ENCODE measurements at regions not wholly inside any gene's neighbourhood (a gene's known extent, or its start where the extent isn't known, plus 50 kb on each side); places are given as distances from the start of the nearest gene placed in this dataset.

GRCh38 chr18:78743078-78743477, 236.5 kb upstream of the SALL3 start:
- Histone ChIP-seq H3K27ac (no peak overlapping the region), H3K36me3 (no peaks in the 10 kb centered on the region), H3K27me3 (no peaks in the 10 kb centered on the region), H3K4me3 (no peak overlapping the region), H3K4me1 (no peaks in the 10 kb centered on the region), H3K9me3 (no peaks in the 10 kb centered on the region)
- 88% methylated on average over 9 of the region's 9 CpGs; no CpG with 5 or more reads in 1 of the 2 donors for WGBS, 2 donors (ENCODE audit: low coverage in 1 of 2)
- in situ Hi-C loops (cut with MboI; ENCODE audit: low pct_ligation_motif_present in 1 of 4, low pct_unique_long_range_greater_than_20kb in 1 of 4, low sequenced_read_pairs in 3 of 4): no loop called here
- no peak for DNase-seq
- intact Hi-C loops (cut with DNase I; ENCODE audit: low total_unique reads): no loop called here
- TF ChIP-seq, protein P1, sequence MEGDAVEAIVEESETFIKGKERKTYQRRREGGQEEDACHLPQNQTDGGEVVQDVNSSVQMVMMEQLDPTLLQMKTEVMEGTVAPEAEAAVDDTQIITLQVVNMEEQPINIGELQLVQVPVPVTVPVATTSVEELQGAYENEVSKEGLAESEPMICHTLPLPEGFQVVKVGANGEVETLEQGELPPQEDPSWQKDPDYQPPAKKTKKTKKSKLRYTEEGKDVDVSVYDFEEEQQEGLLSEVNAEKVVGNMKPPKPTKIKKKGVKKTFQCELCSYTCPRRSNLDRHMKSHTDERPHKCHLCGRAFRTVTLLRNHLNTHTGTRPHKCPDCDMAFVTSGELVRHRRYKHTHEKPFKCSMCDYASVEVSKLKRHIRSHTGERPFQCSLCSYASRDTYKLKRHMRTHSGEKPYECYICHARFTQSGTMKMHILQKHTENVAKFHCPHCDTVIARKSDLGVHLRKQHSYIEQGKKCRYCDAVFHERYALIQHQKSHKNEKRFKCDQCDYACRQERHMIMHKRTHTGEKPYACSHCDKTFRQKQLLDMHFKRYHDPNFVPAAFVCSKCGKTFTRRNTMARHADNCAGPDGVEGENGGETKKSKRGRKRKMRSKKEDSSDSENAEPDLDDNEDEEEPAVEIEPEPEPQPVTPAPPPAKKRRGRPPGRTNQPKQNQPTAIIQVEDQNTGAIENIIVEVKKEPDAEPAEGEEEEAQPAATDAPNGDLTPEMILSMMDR (IDR thresholded peaks at IDR 0.05): no peak
- no peak for TF ChIP-seq POLR2A (IDR thresholded peaks at IDR 0.05)
- no peak for TF ChIP-seq POLR2AphosphoS5 (IDR thresholded peaks at IDR 0.05)

GRCh38 chr18:78751664-78752063, 228.0 kb upstream of the SALL3 start:
- H3K4me1 ChIP-seq: no peaks in the 10 kb centered on the region
- WGBS, 2 donors (ENCODE audit: low coverage in 1 of 2): 91 to 92% methylated on average over 9 to 17 of the region's 17 CpGs
- no peaks in the 10 kb centered on the region for H3K9me3 ChIP-seq
- H3K4me3 ChIP-seq: no peak overlapping the region
- no peak overlapping the region for H3K27ac ChIP-seq
- no peaks in the 10 kb centered on the region for H3K36me3 ChIP-seq
- in situ Hi-C loops (cut with MboI; ENCODE audit: low pct_ligation_motif_present in 1 of 4, low pct_unique_long_range_greater_than_20kb in 1 of 4, low sequenced_read_pairs in 3 of 4) (no loop called here), intact Hi-C loops (cut with DNase I; ENCODE audit: low total_unique reads) (no loop called here)
- H3K27me3 ChIP-seq: no peaks in the 10 kb centered on the region
- no peak for DNase-seq
- TF ChIP-seq POLR2A (IDR thresholded peaks at IDR 0.05): no peak

GRCh38 chr18:78753240-78753639, 226.4 kb upstream of the SALL3 start:
- 84 to 90% methylated on average over 14 to 23 of the region's 23 CpGs for WGBS, 2 donors (ENCODE audit: low coverage in 1 of 2)
- no peaks in the 10 kb centered on the region for H3K4me1 ChIP-seq
- H3K36me3 ChIP-seq: no peaks in the 10 kb centered on the region
- in situ Hi-C loops (cut with MboI; ENCODE audit: low pct_ligation_motif_present in 1 of 4, low pct_unique_long_range_greater_than_20kb in 1 of 4, low sequenced_read_pairs in 3 of 4) (no loop called here), intact Hi-C loops (cut with DNase I; ENCODE audit: low total_unique reads) (no loop called here)
- no peak overlapping the region for H3K27ac ChIP-seq
- no peaks in the 10 kb centered on the region for H3K27me3 ChIP-seq
- H3K9me3 ChIP-seq: no peaks in the 10 kb centered on the region
- no peak overlapping the region for H3K4me3 ChIP-seq
- no peak for DNase-seq
- TF ChIP-seq POLR2AphosphoS5 (IDR thresholded peaks at IDR 0.05): no peak
- TF ChIP-seq, protein P1 (IDR thresholded peaks at IDR 0.05): no peak

DNA sequence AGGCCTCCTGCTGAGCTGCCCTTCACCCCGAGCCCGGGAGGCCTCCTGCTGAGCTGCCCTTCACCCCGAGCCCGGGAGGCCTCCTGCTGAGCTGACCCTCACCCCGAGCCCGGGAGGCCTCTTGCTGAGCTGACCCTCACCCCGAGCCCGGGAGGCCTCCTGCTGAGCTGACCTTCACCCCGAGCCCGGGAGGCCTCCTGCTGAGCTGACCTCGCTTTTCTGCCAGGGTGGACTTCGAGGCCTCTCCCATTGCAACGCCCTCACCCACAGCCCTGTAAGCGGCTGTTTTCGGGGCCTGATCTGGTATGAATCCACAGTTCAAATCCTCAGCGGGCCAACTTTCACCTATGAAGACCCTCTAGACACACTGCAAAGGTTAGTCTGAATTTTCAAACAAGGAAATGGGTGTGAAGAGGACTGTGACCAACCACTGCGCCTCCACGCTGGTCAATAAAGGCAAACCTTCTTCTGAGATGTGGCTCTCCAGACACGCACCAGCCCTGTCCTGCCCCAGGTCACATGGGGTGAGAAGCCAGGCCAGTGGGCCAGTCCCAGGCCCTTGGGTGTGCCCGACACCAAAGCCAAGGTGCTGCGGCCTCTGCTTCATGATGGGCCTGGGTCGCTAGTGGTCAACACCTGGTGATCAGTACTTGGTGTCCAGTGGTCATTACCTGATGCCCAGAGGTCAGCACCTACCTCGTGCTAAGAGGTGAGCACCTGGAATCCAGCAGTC, 225.1 kb upstream of the SALL3 start:
- DNase-seq: no peak
- in situ Hi-C loops (cut with MboI; ENCODE audit: low pct_ligation_motif_present in 1 of 4, low pct_unique_long_range_greater_than_20kb in 1 of 4, low sequenced_read_pairs in 3 of 4): no loop called here

More for the DNA sequence above, 225.1 kb upstream of the SALL3 start:
- intact Hi-C loops (cut with DNase I; ENCODE audit: low total_unique reads): no loop called here
- no peaks in the 10 kb centered on the region for H3K27me3 ChIP-seq
- no peaks in the 10 kb centered on the region for H3K4me1 ChIP-seq
- H3K27ac ChIP-seq: no peak overlapping the region
- 94% methylated on average over 20 of the region's 23 CpGs; no CpG with 5 or more reads in 1 of the 2 donors for WGBS, 2 donors (ENCODE audit: low coverage in 1 of 2)
- no peak overlapping the region for H3K4me3 ChIP-seq
- no peaks in the 10 kb centered on the region for H3K9me3 ChIP-seq
- no peaks in the 10 kb centered on the region for H3K36me3 ChIP-seq
- no peak for TF ChIP-seq POLR2A (IDR thresholded peaks at IDR 0.05)
- TF ChIP-seq POLR2AphosphoS5 (IDR thresholded peaks at IDR 0.05): no peak
- TF ChIP-seq, protein P1 (IDR thresholded peaks at IDR 0.05): no peak
- TF ChIP-seq EP300 (IDR thresholded peaks at IDR 0.05; ENCODE audit: low read depth): no peak
